ENCODE measurements at regions not wholly inside any gene's neighbourhood (a gene's known extent, or its start where the extent isn't known, plus 50 kb on each side); places are given as distances from the start of the nearest gene placed in this dataset.
"Not testable (repeated sequence)": the region's sequence is repeated elsewhere in the genome, so short reads cannot be mapped to it uniquely, and the experiment has no call there.

GRCh38 chr1:65034879-65035278, 68.5 kb upstream of the JAK1 start:
- TF ChIP-seq CTCF, POLR2A (IDR thresholded peaks at IDR 0.05): not testable (repeated sequence)
